Cardiac fibroblast (primary cell): ENCODE measurements at regions not wholly inside any gene's neighbourhood (a gene's known extent, or its start where the extent isn't known, plus 50 kb on each side); places are given as distances from the start of the nearest gene placed in this dataset.

Experiments used
- DNase-seq, 2 donors: peaks; one replicate each; pipeline versions ENCODE4 v3.0.0 to v3.0.0-alpha.2; 2010; ENCODE audit warnings: low read depth in 2 of 2
- H3K4me3 ChIP-seq, 2 donors: replicated peaks in 1 of 2; 1 replicate in 1 of 2; 2 replicates in 1 of 2; pipeline ENCODE4 v1.5.1; 2011; ENCODE audit warnings: low read depth in 2 of 2, low read length in 2 of 2, mild to moderate bottlenecking in 2 of 2, moderate library complexity in 1 of 2
- TF ChIP-seq, protein P1 (sequence below): IDR thresholded peaks from one replicate; pipeline ENCODE4 v1.5.1; 2011; ENCODE audit warnings: low read depth, mild to moderate bottlenecking, low read length, inconsistent platforms

DNA sequence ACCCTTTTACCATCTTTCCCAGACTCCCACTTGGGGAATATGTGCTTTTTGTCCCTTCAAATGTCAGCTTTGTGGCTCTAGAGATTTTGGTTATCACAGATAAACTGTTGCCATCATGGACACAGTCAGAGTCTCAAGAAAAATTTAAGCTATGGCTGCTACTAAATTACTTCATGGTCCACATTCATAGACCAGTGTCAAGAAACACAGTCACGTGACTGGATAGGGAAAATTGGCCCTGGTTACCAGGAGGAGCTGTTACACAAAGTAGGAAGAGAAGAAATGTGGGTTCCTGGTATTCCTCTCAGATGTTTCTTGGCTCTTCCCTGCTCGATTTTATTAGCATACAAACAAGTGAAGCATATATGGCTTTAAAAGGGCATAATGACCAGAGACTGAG lies 348.9 kb downstream of the NDFIP2 start:
- DNase-seq = no peak
- H3K4me3 ChIP-seq = no peak overlapping the region
- TF ChIP-seq, protein P1, sequence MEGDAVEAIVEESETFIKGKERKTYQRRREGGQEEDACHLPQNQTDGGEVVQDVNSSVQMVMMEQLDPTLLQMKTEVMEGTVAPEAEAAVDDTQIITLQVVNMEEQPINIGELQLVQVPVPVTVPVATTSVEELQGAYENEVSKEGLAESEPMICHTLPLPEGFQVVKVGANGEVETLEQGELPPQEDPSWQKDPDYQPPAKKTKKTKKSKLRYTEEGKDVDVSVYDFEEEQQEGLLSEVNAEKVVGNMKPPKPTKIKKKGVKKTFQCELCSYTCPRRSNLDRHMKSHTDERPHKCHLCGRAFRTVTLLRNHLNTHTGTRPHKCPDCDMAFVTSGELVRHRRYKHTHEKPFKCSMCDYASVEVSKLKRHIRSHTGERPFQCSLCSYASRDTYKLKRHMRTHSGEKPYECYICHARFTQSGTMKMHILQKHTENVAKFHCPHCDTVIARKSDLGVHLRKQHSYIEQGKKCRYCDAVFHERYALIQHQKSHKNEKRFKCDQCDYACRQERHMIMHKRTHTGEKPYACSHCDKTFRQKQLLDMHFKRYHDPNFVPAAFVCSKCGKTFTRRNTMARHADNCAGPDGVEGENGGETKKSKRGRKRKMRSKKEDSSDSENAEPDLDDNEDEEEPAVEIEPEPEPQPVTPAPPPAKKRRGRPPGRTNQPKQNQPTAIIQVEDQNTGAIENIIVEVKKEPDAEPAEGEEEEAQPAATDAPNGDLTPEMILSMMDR = no peak

DNA sequence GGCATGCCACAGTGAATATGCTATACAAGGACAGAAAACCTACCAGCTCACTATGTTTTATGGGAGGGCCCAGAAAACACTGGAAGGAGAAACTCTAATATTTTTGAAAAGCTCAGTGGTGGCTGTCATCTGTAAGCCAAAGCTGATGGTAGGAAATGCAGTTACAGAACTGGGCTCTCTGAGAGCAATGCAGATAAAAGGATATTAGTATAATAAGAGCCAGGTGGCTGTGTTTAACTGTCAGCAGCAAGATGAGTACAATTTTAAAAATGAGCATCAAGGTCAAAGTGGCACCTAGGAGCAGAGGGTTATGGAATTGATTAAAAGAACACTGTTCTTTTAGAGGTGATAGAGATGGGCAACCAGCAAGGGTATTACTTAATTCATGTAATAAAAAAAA lies 345.0 kb downstream of the NDFIP2 start:
- TF ChIP-seq, protein P1 = no peak
- H3K4me3 ChIP-seq = no peak overlapping the region
- DNase-seq = no peak

- TF ChIP-seq, protein P1 = no peak
- DNase-seq = no peak
These were observed 334.1 kb downstream of the NDFIP2 start for GRCh38 chr13:79815041-79815440.

GRCh38 chr13:79812070-79812850 lies 331.3 kb downstream of the NDFIP2 start:
- TF ChIP-seq, protein P1 = no peak
- H3K4me3 ChIP-seq = no peak overlapping the region
- DNase-seq = no peak

More at GRCh38 chr13:79815041-79815440, 334.1 kb downstream of the NDFIP2 start:
- no peak overlapping the region for H3K4me3 ChIP-seq

- no peak overlapping the region for H3K4me3 ChIP-seq
- TF ChIP-seq, protein P1 = no peak
- DNase-seq = no peak
These were observed 330.2 kb downstream of the NDFIP2 start for GRCh38 chr13:79811170-79811569.

- H3K4me3 ChIP-seq = no peak overlapping the region
- DNase-seq = peak; percentile 63 to 67
- TF ChIP-seq, protein P1 = no peak
These were observed 329.7 kb downstream of the NDFIP2 start for GRCh38 chr13:79810669-79811068.

DNA sequence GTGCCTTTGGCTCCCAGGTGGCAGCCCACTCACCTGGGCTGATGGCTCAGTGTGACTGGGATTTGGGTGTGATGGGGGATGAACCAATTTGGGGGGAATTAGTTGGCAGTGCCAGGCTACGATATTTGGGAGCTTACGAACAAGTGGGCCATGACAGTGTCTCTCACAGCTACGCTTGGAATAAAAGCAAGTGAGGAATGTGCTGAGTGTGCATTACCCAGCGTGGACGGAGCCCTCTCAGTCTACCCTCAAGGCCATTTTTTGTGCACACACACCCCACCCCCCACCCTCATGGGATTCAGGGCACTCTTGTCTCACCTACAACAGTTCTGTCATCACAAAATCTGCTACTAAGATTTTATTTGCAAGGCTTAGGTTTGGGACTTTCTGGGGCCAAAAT lies 329.1 kb downstream of the NDFIP2 start:
- no peak for DNase-seq

More for the DNA sequence above, 329.1 kb downstream of the NDFIP2 start:
- no peak overlapping the region for H3K4me3 ChIP-seq
- TF ChIP-seq, protein P1 = no peak
